Sciatic nerve (tissue), 2 donors: ENCODE measurements at regions not wholly inside any gene's neighbourhood (a gene's known extent, or its start where the extent isn't known, plus 50 kb on each side); places are given as distances from the start of the nearest gene placed in this dataset.
"Not testable (repeated sequence)": the region's sequence is repeated elsewhere in the genome, so short reads cannot be mapped to it uniquely, and the experiment has no call there.

Source experiments
- ATAC-seq: fragments of 200-7000 bp; cut with Tn5 transposase; one replicate; pipeline ENCODE4 v1.9.1; 2020; ENCODE audit warnings: mild to moderate bottlenecking, moderate library complexity
- DNase-seq: peaks from one replicate; pipeline ENCODE4 v3.0.0-alpha.2; 2020; ENCODE audit warnings: low spot score
- intact Hi-C: fragments of 100-400 bp; cut with DNase I; formaldehyde crosslinking; loops from one replicate; pipeline ENCODE4 v1.14.2; 2022
- donor health status: DM: no; HTN: no; CAD: no.
- donor health status: DM: no; HTN: no; CAD: no.

DNA sequence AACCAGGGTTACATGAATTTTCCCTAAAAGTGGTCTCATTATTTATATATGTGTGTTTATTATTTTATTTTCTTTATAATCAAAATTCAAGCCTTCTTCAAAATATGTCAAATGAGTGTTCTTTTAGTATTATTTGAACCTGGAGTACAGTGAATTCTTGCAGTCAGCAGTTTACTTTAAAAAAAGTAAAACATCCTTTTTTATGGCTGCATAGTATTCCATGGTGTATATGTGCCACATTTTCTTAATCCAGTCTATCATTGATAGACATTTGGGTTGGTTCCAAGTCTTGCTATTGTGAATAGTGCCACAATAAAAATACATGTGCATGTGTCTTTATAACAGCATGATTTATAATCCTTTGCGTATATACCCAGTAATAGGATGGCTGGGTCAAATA is 920.9 kb downstream of the DNAJB9 start:
- DNase-seq, intact Hi-C loops, ATAC-seq: not testable (repeated sequence)

DNA sequence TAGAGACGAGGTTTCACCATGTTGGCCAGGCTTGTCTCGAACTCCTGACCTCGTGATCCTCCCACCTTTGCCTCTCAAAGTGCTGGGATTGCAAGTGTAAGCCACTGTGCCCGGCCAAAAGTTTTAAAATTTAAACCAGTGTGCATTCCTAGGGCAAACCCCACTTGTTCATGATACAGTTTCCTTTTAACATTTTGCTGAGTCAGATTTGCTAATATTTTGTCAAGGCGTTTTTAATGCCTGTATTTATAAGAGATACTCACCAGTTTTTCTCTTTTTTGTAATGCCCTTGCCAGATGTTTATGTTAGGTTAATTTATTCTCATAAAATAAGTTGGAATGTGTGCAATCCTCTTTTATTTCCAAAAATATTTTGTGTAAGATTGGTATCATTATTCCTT is 927.4 kb downstream of the DNAJB9 start:
- no peak for ATAC-seq
- no peak for DNase-seq
- intact Hi-C loops: no loop called here

DNA sequence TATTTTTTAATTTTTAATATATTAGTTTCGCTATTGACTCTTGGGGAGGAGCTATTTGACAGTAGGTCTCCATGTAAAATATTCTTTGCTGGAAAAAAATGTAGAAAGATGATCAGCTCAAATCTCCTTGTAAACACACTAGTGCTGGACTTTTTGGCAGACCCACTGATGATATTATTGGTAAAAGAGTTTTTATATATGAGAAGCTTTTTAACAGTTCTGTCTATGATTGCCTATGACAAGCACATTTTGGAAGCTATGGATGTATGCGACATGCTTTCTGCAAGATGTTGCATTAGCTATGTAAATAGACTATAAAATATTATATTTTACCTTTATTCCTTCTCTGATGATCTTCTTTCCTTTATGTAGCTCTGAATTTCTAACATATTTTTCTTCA is 928.5 kb downstream of the DNAJB9 start:
- ATAC-seq (no peak), DNase-seq (no peak)
- intact Hi-C loops: no loop called here

DNA sequence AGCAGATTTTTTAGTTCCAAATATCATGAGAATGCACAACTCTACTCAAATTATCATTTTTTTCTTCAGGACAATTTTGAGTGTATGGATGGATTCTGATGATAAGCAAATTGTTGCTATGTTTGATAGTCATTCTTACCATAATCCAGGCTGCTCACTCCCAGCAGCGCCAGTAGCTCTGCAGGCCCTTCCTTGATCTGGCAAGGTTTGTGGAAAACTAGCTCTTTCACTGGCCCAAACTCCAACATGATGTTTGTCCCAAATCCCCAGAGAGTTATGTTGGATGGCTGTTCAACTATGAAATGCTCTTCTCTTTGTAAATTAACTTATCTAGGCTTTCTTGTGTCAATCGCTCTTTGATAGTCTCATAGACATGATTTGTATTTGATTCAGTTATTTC is 933.7 kb downstream of the DNAJB9 start:
- no peak for DNase-seq
- no peak for ATAC-seq
- intact Hi-C loops: no loop called here

DNA sequence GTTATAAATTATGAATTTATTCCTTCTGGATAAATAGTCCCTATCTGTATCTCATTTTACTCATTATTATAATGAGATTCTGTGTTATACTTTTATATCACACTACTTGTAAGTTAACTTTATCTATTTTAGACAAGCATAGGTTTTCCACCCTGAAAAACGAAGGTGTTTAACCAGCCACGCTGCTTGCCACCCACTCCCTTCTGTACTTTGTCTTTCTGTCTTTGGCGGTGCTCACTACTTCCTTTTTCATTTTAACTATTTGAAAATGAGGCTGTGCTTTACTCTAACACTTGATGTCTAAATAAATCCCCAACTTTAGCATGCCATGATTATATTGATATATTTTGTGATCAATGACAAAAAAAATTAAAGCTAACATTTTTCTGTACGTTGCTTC is 952.9 kb downstream of the DNAJB9 start:
- ATAC-seq (no peak), DNase-seq (no peak)
- intact Hi-C loops: no loop called here

DNA sequence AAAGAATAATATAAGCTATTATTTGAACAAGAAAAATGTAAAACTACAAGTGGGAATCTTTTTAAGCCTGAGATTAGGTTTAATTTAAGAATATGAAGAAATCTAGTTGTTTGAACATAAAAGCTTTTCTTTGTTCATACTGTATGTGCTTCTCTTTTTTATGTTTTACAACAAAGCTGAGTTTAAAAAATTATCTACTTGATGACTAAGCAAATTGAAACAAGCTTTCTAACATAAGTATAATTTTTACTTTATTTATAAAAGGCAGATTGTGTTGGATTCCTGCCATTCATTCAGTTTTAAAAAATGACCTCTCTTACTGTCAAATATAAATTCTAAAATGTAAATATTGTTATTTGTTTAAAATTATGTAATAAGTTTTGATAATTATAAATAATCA is 958.2 kb downstream of the DNAJB9 start:
- DNase-seq: no peak
- ATAC-seq: no peak
- intact Hi-C loops: no loop called here

DNA sequence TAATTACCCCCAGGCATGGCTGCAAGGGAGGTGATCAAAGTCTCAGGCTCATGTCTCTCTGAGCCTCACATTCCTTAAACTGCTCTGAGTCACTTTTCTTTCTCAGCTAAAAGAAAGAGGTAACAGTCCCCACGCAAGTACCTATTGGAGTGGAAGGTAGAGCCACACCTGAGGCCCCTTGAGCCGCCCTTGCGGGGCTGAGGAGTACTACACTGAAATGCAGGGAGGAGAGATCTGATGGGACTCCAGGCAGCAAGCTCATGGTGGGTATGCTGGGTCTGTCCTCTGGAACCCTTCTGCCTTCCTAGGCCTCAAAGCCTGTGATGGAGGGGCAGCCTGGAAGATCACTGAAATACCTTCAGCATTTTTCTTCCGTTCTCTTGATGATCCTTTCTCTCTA is 960.0 kb downstream of the DNAJB9 start:
- DNase-seq (no peak), ATAC-seq (no peak)
- intact Hi-C loops: no loop called here

DNA sequence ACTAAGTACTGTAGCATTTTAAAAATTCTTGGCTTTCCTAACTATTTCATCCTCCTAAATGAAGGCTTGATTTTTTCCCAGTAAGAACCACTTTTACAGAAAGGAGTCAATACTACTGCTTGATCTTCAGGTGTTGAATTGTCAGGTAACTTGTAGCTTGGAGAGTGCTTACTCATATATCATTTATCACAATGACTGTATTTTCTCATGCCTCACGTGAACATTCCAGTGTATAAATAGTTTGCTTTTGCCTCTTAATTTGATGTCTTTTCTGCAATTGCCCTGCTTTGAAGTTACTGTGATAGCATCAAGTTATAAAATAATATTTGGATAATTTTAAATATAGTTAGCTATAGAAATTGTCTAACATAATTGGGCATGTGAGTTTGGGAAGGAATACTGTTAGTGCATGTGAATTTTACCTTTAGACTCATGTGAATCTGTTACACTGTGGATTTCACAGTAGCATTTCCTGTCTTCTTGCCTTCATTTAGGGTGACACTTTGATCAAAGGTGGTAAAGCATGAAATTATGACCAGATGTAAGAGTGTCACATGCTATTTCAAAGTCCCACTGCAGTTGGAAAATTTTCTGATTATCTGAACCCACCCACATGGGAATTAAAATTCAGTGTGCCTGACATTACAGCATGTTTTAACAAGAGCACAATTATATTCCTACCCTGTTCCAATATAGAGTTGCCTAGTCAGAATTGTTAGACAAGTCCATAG is 962.8 kb downstream of the DNAJB9 start:
- intact Hi-C loops: no loop called here
- DNase-seq (no peak), ATAC-seq (no peak)

DNA sequence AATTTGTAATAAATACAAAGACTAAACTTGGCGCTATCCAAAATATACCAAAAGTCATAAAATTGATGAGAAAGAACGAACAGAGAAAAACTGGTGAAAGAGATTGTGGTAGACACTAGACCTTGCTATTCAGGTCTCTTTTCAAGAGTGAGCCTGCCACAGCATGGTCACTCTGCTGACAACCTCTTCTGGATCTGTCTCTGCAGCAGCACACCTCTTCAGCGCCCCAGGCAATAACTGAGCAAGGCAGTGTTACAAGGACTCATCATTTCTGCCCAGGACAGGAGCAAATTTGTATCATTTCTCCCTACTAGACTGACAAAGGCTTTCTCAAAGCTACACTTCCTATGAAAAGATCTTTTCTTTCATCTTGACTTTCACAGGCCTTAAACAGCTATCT is 976.0 kb downstream of the DNAJB9 start:
- DNase-seq (no peak), ATAC-seq (no peak)
- intact Hi-C loops: no loop called here

DNA sequence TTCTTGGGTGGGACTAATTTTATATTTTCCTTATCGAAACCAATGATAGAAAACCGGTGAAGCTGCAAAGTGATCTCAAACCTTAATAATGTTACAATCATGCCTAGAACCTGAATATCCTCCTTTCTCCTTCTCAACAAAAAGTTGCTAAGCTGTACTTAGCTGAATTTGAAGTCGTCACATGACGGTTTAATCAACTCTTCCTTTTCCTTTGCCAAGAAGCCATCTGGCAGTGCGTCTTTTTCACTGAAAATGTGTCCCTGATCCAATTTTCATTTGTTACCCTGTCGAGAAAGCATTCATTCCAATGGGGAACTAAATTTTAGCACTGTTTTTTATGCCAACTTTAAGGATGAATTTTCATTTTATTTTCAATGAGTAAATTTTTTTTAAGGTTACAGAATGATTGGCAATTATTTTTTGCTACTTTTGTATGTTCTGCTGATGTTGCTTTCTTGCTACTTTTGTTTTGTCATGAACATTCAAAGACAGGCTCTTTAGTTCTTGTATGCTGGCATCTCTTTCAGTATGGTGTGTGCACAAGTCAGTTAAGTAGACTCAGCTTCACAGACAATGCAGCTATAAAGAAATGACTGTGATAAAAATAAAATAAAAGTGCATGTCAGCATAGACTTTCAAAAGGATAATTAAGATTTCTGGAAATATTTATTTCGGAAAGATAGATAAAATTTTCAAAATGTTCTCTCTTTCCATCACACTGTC is 980.0 kb downstream of the DNAJB9 start:
- ATAC-seq (no peak), DNase-seq (no peak)
- intact Hi-C loops: no loop called here

DNA sequence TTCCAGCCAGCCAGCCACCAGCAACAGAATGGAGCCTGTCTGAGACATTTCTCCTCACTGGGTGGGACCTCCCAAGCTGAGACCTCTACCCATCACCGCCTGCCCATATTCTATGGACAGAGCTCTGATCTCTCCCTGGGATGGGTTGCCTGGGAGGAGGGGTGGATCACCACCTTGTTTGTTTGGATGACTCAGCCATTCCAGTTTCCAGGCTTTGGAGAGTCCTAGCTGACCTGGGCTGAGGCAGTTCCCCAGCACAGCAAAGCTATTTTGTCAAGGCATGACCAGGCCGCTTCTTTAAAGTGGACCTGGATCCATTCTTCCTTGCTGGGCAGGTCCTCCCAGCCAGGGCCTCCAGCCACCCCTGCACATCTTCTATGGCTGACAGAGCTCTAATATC is 982.3 kb downstream of the DNAJB9 start:
- DNase-seq (no peak), ATAC-seq (no peak)
- intact Hi-C loops: no loop called here

DNA sequence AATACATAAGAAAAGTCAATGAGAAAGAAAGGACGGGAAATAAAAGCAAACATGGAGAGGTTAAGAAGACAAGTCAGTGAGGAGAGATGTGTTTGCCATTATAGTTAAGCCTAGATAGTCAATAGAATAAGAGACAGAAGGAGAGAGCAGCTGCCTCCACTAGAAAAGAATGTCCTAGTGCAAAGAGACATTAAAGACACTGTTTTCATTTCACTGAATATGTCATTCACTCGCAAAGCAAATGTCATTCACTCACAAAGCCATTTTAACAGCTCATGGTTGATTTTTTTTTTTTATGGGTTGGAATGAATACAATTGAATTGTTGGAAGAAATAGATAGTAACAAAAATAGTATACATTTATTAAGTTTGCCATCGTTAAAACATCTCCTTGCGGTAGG is 1007.6 kb downstream of the DNAJB9 start:
- intact Hi-C loops: no loop called here
- DNase-seq: no peak
- no peak for ATAC-seq

DNA sequence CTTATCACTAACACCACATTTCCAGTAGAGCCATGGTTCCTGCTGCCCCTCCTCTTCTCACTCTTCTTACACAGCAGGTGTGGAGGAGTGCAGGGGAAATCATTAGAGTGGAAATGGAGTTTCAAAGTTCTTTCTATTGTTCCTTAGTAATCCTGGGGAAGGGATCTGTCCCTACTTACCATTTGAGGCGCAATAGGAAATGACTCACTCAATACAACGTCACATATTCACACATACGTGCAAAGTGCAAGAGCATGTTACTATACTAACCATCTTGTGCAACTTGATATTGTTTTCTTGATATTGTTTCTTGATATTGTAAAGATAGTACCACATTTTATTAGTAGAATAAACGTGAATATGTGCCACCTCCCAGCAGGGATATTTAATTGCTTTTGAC is 1010.2 kb downstream of the DNAJB9 start:
- no peak for ATAC-seq
- intact Hi-C loops: no loop called here

DNA sequence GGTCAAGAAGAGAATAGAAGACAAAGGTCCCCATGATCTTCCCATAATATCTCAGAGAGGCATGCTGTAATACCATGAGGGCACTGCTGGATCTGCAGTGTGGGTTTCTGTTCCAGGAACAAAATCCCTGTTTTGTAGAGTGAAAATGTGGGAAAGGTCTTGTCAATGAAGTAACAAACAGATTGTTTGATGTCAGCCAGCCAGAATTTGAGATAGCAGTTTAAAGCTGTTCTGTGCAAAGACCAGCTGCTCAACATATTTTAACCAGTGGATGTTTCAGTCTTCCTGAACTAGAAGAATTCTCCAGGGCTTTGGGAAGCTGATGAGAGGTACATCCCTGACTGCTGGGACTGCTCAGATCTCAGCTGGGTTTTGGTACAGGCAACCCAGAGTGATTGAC is 1012.5 kb downstream of the DNAJB9 start:
- ATAC-seq: no peak
- intact Hi-C loops: no loop called here
- no peak for DNase-seq

More for the DNA sequence above, 1010.2 kb downstream of the DNAJB9 start:
- no peak for DNase-seq

DNA sequence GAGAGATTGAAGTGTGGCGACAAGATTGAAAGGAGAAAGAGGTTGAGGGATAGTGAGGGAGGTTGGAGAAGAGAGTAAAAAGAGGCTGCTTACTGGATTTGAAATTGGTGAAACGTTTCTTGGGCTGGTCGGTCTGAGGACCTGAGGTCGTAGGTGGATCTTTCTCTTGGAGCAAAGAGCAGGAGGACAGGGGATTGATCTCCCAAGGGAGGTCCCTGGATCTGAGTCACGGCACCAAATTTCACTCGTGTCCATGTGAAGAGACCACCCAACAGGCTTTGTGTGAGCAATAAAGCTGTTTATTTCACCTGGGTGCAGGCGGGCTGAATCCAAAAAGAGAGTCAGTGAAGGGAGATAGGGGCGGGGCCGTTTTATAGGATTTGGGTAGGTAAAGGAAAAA is 1027.3 kb downstream of the DNAJB9 start:
- ATAC-seq, DNase-seq, intact Hi-C loops: not testable (repeated sequence)

DNA sequence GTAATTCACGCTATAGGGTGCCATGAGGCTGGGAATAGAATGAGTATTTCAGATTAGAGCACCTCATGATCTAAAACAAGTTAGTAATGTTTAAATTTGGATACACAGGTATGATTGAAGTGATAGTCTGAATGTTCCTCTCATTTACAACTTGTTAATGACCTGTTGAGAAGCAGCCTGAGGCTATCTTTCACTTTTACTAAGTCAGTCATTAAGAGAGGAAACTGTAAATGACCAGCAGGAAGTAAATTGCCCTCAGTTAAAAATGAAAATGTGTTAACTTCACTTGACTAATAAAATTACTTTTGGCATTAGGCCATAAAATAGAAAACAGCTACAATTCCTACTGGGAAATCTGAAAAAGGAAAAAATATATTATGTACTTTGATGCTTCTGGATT is 1042.0 kb downstream of the DNAJB9 start:
- DNase-seq (no peak), ATAC-seq (no peak)
- intact Hi-C loops: no loop called here

DNA sequence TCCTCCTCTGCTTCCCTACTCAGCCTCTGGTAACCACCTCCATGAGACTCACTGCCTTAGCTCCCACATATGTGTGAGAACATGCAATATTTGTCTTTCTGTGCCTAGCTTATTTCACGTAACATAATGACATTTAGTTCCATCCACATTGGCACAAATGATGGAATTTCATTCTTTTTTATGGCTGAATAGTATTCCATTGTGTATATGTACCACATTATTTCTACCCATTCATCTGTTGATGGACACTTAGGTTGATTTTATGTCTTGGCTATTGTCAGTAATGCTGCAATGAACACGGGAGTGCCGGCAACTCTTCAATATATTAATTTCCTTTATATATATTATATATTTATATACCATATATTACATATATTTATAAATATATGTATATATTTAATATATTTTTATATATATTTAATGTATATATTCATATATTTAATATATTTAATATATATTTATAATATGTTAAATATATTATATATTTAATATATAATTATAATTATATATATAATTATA is 1046.9 kb downstream of the DNAJB9 start:
- DNase-seq (no peak), ATAC-seq (no peak)
- intact Hi-C loops: no loop called here

DNA sequence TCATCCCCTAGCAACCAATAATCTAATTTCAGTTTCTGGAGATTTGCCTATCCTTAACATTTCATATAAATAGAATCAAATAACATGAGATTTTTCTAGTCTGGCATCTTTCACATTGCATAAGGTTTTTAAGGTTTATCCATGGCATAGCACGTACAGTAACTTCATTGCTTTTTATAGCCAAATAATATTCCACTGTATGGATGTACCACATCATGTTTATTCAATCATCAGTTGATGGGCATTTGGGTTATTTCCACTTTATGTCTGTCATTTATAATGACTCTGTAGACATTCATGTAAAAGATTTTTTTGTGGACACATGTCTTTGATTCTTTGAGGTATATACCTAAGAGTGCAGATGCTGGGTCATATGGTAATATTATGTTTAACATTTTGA is 1052.6 kb downstream of the DNAJB9 start:
- ATAC-seq (no peak), DNase-seq (no peak)
- intact Hi-C loops: no loop called here

DNA sequence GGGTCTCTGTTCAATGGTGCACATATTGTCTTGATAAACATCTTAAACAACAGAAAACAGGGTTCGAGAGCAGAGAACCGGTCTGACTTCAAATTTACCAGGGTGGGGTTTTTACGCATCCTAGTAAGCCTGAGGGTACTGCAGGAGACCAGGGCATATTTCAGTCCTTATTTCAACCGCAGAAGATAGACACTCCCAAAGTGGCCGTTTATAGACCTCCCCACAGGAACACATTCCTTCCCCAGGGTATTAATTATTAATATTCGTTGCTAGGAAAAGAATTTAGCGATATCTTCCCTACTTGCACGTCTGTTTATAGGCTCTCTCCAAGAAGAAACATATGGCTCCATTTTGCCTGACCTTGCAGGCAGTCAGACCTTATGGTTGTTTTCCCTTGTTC is 1063.2 kb downstream of the DNAJB9 start:
- DNase-seq, ATAC-seq, intact Hi-C loops: not testable (repeated sequence)

DNA sequence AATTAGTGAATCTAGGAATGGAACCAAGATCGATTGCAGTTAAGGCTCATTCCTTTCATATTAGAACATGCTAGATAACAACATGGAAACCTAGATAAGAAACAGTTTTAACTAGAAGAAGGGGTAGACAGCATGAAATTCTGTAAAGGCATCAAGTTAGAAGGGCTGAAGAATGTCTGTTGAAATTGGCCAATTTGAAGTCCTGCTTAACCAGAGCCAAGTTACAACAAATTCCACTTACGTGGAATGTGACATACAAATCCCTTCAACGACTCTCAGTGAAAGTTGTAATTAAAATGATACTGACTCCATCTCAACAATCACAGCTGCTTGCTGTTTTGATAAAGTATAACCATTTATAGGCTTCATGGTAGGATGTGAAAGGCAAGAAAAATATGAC is 1065.7 kb downstream of the DNAJB9 start:
- DNase-seq: no peak
- intact Hi-C loops: no loop called here
- no peak for ATAC-seq
